ENCODE measurements at regions not wholly inside any gene's neighbourhood (a gene's known extent, or its start where the extent isn't known, plus 50 kb on each side); places are given as distances from the start of the nearest gene placed in this dataset.

GRCh38 chr1:164967300-164967699, 389.2 kb downstream of the LMX1A start:
- Histone ChIP-seq H3K9me3 (ENCODE audit: insufficient read depth, low read depth, low read length) (no peaks in the 10 kb centered on the region), H3K36me3 (ENCODE audit: insufficient read depth, low read depth, low read length) (no peaks in the 10 kb centered on the region), H3K4me3 (ENCODE audit: low read length) (no peak overlapping the region), H3K27me3 (ENCODE audit: insufficient read depth, low read length) (no peaks in the 10 kb centered on the region), H3K27ac (ENCODE audit: low read length) (no peak overlapping the region), H3K4me1 (ENCODE audit: insufficient read depth, low read length) (no peaks in the 10 kb centered on the region), H3K9ac (ENCODE audit: low read depth, low read length) (no peak overlapping the region)

DNA sequence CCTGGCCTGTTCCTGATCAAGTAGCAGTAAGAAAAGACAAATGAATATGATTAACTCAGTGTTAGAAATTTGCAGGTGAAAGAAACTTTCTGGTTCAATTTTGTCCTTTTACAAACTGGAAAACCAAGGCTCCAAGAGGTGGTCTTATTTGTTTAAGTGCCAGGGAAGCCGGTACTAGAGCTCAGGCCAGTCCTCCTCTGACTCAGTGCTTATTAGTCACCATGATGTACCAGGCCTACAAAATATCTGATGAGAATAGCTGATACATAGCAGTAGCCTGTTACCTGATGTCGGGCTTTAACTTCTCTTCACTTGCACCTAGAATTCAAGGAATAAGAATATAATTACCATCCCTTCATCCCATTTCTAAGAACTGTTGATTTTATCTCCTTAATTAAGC, 394.8 kb downstream of the LMX1A start:
- Histone ChIP-seq H3K4me3 (ENCODE audit: low read length) (no peak overlapping the region), H3K36me3 (ENCODE audit: insufficient read depth, low read depth, low read length) (no peaks in the 10 kb centered on the region), H3K4me1 (ENCODE audit: insufficient read depth, low read length) (no peaks in the 10 kb centered on the region), H3K9me3 (ENCODE audit: insufficient read depth, low read depth, low read length) (no peaks in the 10 kb centered on the region), H3K27me3 (ENCODE audit: insufficient read depth, low read length) (no peaks in the 10 kb centered on the region), H3K9ac (ENCODE audit: low read depth, low read length) (no peak overlapping the region), H3K27ac (ENCODE audit: low read length) (no peak overlapping the region)

GRCh38 chr1:164958982-164959768, 397.3 kb downstream of the LMX1A start:
- Histone ChIP-seq H3K9me3 (ENCODE audit: insufficient read depth, low read depth, low read length) (no peaks in the 10 kb centered on the region), H3K36me3 (ENCODE audit: insufficient read depth, low read depth, low read length) (no peaks in the 10 kb centered on the region), H3K9ac (ENCODE audit: low read depth, low read length) (no peak overlapping the region), H3K27ac (ENCODE audit: low read length) (no peak overlapping the region), H3K4me1 (ENCODE audit: insufficient read depth, low read length) (no peaks in the 10 kb centered on the region), H3K4me3 (ENCODE audit: low read length) (no peak overlapping the region), H3K27me3 (ENCODE audit: insufficient read depth, low read length) (no peaks in the 10 kb centered on the region)

GRCh38 chr1:164953815-164954214, 394.8 kb downstream of the PBX1 start:
- Histone ChIP-seq H3K36me3 (ENCODE audit: insufficient read depth, low read depth, low read length) (no peaks in the 10 kb centered on the region), H3K4me1 (ENCODE audit: insufficient read depth, low read length) (peaks cover 3% of the 10 kb centered on the region; the same call in 1 of the 2 replicates), H3K9me3 (ENCODE audit: insufficient read depth, low read depth, low read length) (peaks cover 5% of the 10 kb centered on the region), H3K27me3 (ENCODE audit: insufficient read depth, low read length) (no peaks in the 10 kb centered on the region), H3K4me3 (ENCODE audit: low read length) (no peak overlapping the region), H3K27ac (ENCODE audit: low read length) (no peak overlapping the region), H3K9ac (ENCODE audit: low read depth, low read length) (no peak overlapping the region)

- no peak overlapping the region for H3K4me3 ChIP-seq (ENCODE audit: low read length)
- H3K36me3 ChIP-seq (ENCODE audit: insufficient read depth, low read depth, low read length): no peaks in the 10 kb centered on the region
- H3K4me1 ChIP-seq (ENCODE audit: insufficient read depth, low read length): peaks cover 3% of the 10 kb centered on the region; the same call in 1 of the 2 replicates
- no peak overlapping the region for H3K27ac ChIP-seq (ENCODE audit: low read length)
- no peak overlapping the region for H3K9ac ChIP-seq (ENCODE audit: low read depth, low read length)
- H3K27me3 ChIP-seq (ENCODE audit: insufficient read depth, low read length): no peaks in the 10 kb centered on the region
- H3K9me3 ChIP-seq (ENCODE audit: insufficient read depth, low read depth, low read length): peaks cover 12% of the 10 kb centered on the region
These were observed 394.1 kb downstream of the PBX1 start for GRCh38 chr1:164953098-164953497.

- Histone ChIP-seq H3K36me3 (ENCODE audit: insufficient read depth, low read depth, low read length) (no peaks in the 10 kb centered on the region), H3K4me3 (ENCODE audit: low read length) (no peak overlapping the region), H3K9me3 (ENCODE audit: insufficient read depth, low read depth, low read length) (peaks cover 15% of the 10 kb centered on the region), H3K27me3 (ENCODE audit: insufficient read depth, low read length) (no peaks in the 10 kb centered on the region), H3K9ac (ENCODE audit: low read depth, low read length) (no peak overlapping the region), H3K4me1 (ENCODE audit: insufficient read depth, low read length) (peaks cover 3% of the 10 kb centered on the region; the same call in 1 of the 2 replicates), H3K27ac (ENCODE audit: low read length) (no peak overlapping the region)
These were observed 392.5 kb downstream of the PBX1 start for GRCh38 chr1:164951508-164951907.

DNA sequence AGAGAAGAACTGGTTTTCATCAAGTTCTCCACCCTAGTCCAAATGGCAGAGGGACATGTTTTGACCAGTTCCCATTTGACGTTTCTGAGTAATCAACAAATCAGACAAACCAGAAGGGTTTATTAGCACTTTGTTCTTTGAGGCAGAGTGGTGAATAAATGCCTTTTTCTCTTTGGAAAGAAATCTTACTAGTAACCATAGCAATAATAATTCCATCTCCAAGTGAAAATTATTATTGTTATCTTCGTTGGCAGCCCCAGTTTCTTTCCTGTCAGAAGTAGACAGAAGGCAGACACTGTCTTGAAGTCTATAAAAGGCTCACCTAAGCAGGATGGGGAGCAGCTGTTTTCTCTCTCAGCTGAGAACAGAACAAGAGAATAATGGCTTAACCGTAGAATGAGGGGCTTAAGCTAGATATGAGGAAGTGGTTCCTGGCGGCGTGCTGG, 391.6 kb downstream of the PBX1 start:
- no peak overlapping the region for H3K9ac ChIP-seq (ENCODE audit: low read depth, low read length)
- H3K9me3 ChIP-seq (ENCODE audit: insufficient read depth, low read depth, low read length): peaks cover 15% of the 10 kb centered on the region
- H3K4me3 ChIP-seq (ENCODE audit: low read length): no peak overlapping the region
- peaks cover 3% of the 10 kb centered on the region; the same call in 1 of the 2 replicates for H3K4me1 ChIP-seq (ENCODE audit: insufficient read depth, low read length)
- no peaks in the 10 kb centered on the region for H3K27me3 ChIP-seq (ENCODE audit: insufficient read depth, low read length)
- no peaks in the 10 kb centered on the region for H3K36me3 ChIP-seq (ENCODE audit: insufficient read depth, low read depth, low read length)
- no peak overlapping the region for H3K27ac ChIP-seq (ENCODE audit: low read length)

DNA sequence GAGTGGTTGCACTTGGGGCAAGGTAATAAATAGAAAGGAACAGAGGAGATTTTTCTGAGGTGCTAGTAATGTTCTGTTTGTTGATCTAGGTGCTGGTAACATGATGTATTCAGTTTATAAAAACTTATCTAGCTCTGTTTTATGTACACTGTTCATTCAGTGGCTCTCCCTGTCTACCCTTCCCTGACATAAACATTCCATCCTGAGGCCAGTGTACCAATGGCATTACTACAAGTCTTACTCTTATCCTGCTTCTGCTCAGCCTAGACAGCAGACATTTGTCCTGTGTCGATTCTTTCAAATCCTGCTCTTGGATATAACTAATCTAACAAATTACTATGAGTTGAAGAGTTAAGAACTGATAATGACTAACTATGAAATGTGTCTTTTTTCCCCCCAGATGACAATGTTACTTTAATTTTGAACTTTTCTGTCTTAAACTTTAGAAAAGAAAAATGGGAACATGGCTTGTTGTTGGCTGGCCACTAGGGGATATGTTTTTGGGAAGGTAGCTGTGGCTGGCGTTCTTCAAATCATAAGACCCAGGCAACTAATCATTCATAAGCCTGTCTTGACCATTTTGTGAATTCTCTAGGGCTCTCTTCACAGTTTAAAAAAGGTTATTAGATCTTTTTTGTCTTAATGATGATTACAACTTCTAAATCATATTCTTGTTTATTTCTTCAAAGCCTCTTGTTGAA, 390.9 kb downstream of the PBX1 start:
- Histone ChIP-seq H3K9me3 (ENCODE audit: insufficient read depth, low read depth, low read length) (peaks cover 15% of the 10 kb centered on the region), H3K27me3 (ENCODE audit: insufficient read depth, low read length) (no peaks in the 10 kb centered on the region), H3K9ac (ENCODE audit: low read depth, low read length) (no peak overlapping the region), H3K4me3 (ENCODE audit: low read length) (no peak overlapping the region), H3K27ac (ENCODE audit: low read length) (no peak overlapping the region), H3K4me1 (ENCODE audit: insufficient read depth, low read length) (peaks cover 3% of the 10 kb centered on the region; the same call in 1 of the 2 replicates), H3K36me3 (ENCODE audit: insufficient read depth, low read depth, low read length) (no peaks in the 10 kb centered on the region)

- peaks cover 15% of the 10 kb centered on the region for H3K9me3 ChIP-seq (ENCODE audit: insufficient read depth, low read depth, low read length)
- no peak overlapping the region for H3K4me3 ChIP-seq (ENCODE audit: low read length)
- H3K4me1 ChIP-seq (ENCODE audit: insufficient read depth, low read length): peaks cover 3% of the 10 kb centered on the region; the same call in 1 of the 2 replicates
- no peaks in the 10 kb centered on the region for H3K27me3 ChIP-seq (ENCODE audit: insufficient read depth, low read length)
- no peaks in the 10 kb centered on the region for H3K36me3 ChIP-seq (ENCODE audit: insufficient read depth, low read depth, low read length)
- H3K9ac ChIP-seq (ENCODE audit: low read depth, low read length): no peak overlapping the region
- H3K27ac ChIP-seq (ENCODE audit: low read length): no peak overlapping the region
These were observed 389.1 kb downstream of the PBX1 start for GRCh38 chr1:164948101-164948500.

DNA sequence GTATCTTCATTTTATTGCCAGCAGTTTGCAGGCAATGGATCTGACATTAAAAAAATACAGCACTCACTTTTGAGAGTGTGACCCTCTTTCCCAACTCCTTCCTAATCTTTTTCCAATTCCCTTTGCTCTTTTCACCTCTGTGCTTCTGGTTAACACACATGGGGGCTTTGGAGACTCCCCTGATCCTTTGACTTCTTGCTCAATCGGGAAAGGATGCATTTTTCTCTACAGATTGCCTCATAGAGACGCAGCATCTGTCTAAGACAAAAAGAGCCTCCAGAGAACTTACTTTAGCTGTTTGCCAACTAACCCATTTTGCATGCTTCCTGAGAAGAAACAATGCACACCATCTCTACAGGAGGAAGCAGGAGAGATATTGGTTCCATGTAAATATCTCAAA, 378.3 kb downstream of the PBX1 start:
- Histone ChIP-seq H3K27ac (ENCODE audit: low read length) (no peak overlapping the region), H3K9ac (ENCODE audit: low read depth, low read length) (no peak overlapping the region), H3K36me3 (ENCODE audit: insufficient read depth, low read depth, low read length) (no peaks in the 10 kb centered on the region), H3K9me3 (ENCODE audit: insufficient read depth, low read depth, low read length) (no peaks in the 10 kb centered on the region), H3K27me3 (ENCODE audit: insufficient read depth, low read length) (no peaks in the 10 kb centered on the region), H3K4me1 (ENCODE audit: insufficient read depth, low read length) (peaks cover 11% of the 10 kb centered on the region), H3K4me3 (ENCODE audit: low read length) (no peak overlapping the region)

DNA sequence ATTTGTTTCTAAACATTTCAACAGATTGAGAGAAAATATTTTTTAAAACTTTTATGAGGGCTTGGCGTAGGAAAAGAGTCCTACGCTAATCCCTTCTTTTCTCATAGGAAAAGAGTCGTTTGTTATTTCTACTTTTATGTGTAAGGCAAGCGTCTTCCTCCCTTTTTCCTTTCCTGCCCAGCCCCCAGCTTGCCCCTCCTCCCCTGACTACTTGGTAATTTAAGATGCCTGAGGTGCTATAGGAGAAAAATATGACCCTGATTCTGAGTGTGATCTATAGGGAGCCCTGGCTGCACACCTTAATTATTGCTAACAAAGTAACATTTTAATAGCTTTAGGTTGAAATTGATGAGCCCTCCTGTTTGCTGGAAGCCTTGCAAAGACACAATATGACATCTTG, 373.6 kb downstream of the PBX1 start:
- no peaks in the 10 kb centered on the region for H3K27me3 ChIP-seq (ENCODE audit: insufficient read depth, low read length)
- H3K27ac ChIP-seq (ENCODE audit: low read length): no peak overlapping the region
- no peak overlapping the region for H3K9ac ChIP-seq (ENCODE audit: low read depth, low read length)
- no peaks in the 10 kb centered on the region for H3K9me3 ChIP-seq (ENCODE audit: insufficient read depth, low read depth, low read length)
- peaks cover 11% of the 10 kb centered on the region for H3K4me1 ChIP-seq (ENCODE audit: insufficient read depth, low read length)
- H3K4me3 ChIP-seq (ENCODE audit: low read length): no peak overlapping the region
- H3K36me3 ChIP-seq (ENCODE audit: insufficient read depth, low read depth, low read length): no peaks in the 10 kb centered on the region

DNA sequence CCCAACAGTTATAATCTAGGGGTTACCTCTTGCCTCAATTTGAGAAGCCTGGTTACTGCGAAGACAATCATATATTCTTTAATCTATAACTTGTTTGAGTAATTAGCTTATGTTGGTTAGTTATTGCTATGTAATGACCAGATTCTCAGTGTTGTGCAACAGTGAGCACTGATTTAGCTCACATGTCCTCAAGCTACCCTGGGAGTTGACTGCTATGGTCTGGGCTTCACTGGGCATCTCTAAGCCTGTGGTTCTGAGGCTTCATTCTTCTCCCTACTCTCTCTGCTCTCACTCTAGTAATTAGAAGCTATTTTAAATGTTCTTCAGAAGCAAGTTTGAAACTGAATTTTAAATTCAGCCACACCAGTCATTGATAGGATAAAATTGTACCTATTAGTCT, 371.8 kb downstream of the PBX1 start:
- Histone ChIP-seq H3K9ac (ENCODE audit: low read depth, low read length) (no peak overlapping the region), H3K4me1 (ENCODE audit: insufficient read depth, low read length) (peaks cover 10% of the 10 kb centered on the region), H3K9me3 (ENCODE audit: insufficient read depth, low read depth, low read length) (no peaks in the 10 kb centered on the region), H3K36me3 (ENCODE audit: insufficient read depth, low read depth, low read length) (no peaks in the 10 kb centered on the region), H3K27me3 (ENCODE audit: insufficient read depth, low read length) (no peaks in the 10 kb centered on the region), H3K4me3 (ENCODE audit: low read length) (no peak overlapping the region), H3K27ac (ENCODE audit: low read length) (no peak overlapping the region)
